ENCODE measurements at regions not wholly inside any gene's neighbourhood (a gene's known extent, or its start where the extent isn't known, plus 50 kb on each side); places are given as distances from the start of the nearest gene placed in this dataset.

DNA sequence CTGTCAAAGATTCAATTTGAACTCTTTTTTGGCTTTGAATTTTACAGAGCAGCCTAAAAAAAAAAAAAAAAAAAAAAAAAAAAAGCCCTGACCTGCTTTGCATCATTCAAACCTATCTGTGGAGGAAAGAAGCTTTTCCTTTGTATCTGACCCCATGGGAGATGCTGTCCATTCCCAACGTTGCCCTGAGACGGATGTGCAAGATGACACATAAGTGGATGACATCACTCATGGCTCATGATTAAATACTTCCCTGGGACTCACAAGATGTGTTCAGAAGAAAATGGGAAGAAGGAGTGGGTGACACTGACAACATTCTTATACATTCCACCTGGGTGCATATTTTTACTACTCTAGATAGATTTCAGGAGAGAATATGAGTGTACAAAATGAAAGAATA, 245.7 kb upstream of the ELAVL2 start:
- TF ChIP-seq, protein P1, sequence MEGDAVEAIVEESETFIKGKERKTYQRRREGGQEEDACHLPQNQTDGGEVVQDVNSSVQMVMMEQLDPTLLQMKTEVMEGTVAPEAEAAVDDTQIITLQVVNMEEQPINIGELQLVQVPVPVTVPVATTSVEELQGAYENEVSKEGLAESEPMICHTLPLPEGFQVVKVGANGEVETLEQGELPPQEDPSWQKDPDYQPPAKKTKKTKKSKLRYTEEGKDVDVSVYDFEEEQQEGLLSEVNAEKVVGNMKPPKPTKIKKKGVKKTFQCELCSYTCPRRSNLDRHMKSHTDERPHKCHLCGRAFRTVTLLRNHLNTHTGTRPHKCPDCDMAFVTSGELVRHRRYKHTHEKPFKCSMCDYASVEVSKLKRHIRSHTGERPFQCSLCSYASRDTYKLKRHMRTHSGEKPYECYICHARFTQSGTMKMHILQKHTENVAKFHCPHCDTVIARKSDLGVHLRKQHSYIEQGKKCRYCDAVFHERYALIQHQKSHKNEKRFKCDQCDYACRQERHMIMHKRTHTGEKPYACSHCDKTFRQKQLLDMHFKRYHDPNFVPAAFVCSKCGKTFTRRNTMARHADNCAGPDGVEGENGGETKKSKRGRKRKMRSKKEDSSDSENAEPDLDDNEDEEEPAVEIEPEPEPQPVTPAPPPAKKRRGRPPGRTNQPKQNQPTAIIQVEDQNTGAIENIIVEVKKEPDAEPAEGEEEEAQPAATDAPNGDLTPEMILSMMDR (conservative IDR thresholded peaks at IDR 0.05; ENCODE audit: low read length), result no peak
- no peak for TF ChIP-seq EZH2phosphoT487 (IDR thresholded peaks at IDR 0.05; ENCODE audit: borderline replicate concordance, low read depth, low read length)
